ENCODE measurements at regions not wholly inside any gene's neighbourhood (a gene's known extent, or its start where the extent isn't known, plus 50 kb on each side); places are given as distances from the start of the nearest gene placed in this dataset.

GRCh38 chr3:55413236-55413635 is 73.9 kb downstream of the WNT5A start:
- ChIA-PET POLR2A (no interaction called here), CTCF (no interaction called here)
- no peak for TF ChIP-seq CTCF (IDR thresholded peaks at IDR 0.05; ENCODE audit: control extremely low read depth, extremely low read depth, low read depth, missing control alignments)
- DNase-seq (ENCODE audit: extremely low spot score): no peak

GRCh38 chr3:55412545-55412944 is 74.6 kb downstream of the WNT5A start:
- ChIA-PET CTCF (no interaction called here), POLR2A (no interaction called here)
- DNase-seq (ENCODE audit: extremely low spot score): no peak
- TF ChIP-seq CTCF (IDR thresholded peaks at IDR 0.05; ENCODE audit: control extremely low read depth, extremely low read depth, low read depth, missing control alignments): no peak

- POLR2A ChIA-PET: no interaction called here
- CTCF ChIA-PET: no interaction called here
- DNase-seq (ENCODE audit: extremely low spot score): no peak
- no peak for TF ChIP-seq CTCF (IDR thresholded peaks at IDR 0.05; ENCODE audit: control extremely low read depth, extremely low read depth, low read depth, missing control alignments)
Observed at GRCh38 chr3:55409806-55410205, 77.3 kb downstream of the WNT5A start.

- no peak for DNase-seq (ENCODE audit: extremely low spot score)
- no peak for TF ChIP-seq CTCF (IDR thresholded peaks at IDR 0.05; ENCODE audit: control extremely low read depth, extremely low read depth, low read depth, missing control alignments)
- ChIA-PET POLR2A (no interaction called here), CTCF (no interaction called here)
Observed at GRCh38 chr3:55408193-55408826, 78.8 kb downstream of the WNT5A start.

- no peak for DNase-seq (ENCODE audit: extremely low spot score)
- no peak for TF ChIP-seq CTCF (IDR thresholded peaks at IDR 0.05; ENCODE audit: control extremely low read depth, extremely low read depth, low read depth, missing control alignments)
- POLR2A ChIA-PET: no interaction called here
- CTCF ChIA-PET: no interaction called here
Observed at GRCh38 chr3:55407426-55407820, 79.7 kb downstream of the WNT5A start.

GRCh38 chr3:55406696-55407425 is 80.2 kb downstream of the WNT5A start:
- TF ChIP-seq CTCF (IDR thresholded peaks at IDR 0.05; ENCODE audit: control extremely low read depth, extremely low read depth, low read depth, missing control alignments): no peak
- POLR2A ChIA-PET: no interaction called here
- CTCF ChIA-PET: interaction anchor here (0.6 kb wide), 1 partner anchor 10 kb away, joined by 3 read pairs; no protein-coding TSS in a partner anchor
- no peak for DNase-seq (ENCODE audit: extremely low spot score)
